HG03432 (cell line): ENCODE measurements at regions not wholly inside any gene's neighbourhood (a gene's known extent, or its start where the extent isn't known, plus 50 kb on each side); places are given as distances from the start of the nearest gene placed in this dataset.
A peak's percentile ranks its signal among the peaks of the same experiment; 100 is the strongest.

ENCODE experiments used
- ATAC-seq: cut with Tn5 transposase; IDR thresholded peaks from one replicate; pipeline ENCODE4 v1.9.1; 2021; ENCODE audit warnings: mild to moderate bottlenecking, moderate library complexity; ENCODE audit not compliant: unreplicated experiment

DNA sequence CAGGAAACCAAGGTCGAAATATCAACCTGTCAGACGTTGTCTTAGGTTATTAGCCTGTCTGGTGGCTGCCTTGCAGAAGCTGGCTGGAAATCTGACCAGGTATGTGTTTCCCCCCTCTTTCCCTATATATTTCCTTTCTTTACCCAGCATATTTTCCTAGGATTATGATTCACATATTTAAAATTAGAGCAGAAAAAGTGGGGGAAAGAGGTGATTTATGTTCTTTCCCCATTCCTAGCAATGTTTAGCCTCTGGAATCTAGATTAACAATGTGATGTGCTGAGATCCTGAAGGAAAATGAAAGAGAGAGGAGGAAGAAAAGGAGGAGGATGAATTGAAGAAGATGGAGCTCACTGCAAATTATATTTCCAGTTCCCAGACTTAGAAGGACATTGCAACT lies 421.4 kb upstream of the AUTS2 start:
- ATAC-seq = no peak

DNA sequence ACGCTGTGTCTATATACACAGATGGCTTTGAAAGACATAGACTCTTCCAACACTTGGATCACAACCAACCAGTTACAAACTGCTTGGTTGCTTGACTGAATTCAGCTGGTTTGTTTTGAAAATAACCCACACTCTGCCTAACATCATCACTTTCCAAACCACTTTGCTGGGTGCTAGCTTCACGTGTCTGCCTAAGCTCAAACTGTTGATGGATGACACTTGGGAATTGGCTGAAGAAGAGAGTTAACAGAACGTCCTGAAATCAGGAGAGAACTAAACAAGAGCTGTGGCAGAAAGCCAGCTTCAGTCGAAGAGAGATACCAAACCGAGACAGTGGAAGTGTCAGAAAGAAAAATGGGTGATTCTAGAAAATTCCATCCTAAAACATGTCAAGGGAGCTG lies 420.8 kb upstream of the AUTS2 start:
- no peak for ATAC-seq

DNA sequence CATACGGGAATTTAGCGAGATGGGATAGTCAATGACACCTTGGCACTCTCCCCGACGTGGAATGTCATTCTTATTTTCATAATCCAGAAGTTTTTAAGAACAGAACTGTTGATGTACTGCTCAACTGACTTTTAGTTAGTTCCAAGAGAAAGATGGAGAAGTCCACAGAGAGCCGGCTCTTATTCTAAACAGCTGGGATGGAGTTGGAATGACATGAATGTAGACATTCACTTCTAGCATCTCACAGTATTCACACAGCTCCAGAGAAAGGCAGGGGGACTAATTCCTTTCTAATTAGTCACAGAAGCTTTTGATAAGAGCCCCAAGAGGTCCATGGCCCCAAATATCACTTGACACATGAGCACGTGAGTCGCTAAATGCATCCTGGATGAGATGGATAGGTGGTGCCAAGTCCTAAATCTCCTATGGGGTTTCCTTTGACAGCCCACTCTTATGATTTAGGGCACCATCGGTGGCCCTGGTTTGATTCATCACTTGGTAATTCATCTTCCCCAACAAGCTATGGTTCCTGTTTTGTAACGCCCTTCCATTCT lies 420.3 kb upstream of the AUTS2 start:
- no peak for ATAC-seq

DNA sequence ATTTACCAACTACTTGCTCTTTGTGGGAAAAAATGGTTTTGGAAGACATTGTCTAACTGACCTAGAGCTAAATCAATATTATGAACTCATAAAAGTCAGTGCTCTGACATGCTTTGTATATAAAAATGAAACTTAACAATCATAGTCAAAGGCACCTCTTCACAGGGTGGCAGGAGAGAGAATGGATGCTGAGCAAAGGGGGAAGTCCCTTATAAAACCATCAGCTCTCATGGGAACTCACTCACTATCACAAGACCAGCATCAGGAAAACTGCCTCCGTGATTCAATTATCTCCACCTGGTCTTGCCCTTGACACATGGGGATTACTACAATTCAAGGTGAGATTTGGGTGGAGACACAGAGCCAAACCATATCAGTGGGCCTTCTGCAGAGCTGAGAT lies 417.6 kb upstream of the AUTS2 start:
- no peak for ATAC-seq

DNA sequence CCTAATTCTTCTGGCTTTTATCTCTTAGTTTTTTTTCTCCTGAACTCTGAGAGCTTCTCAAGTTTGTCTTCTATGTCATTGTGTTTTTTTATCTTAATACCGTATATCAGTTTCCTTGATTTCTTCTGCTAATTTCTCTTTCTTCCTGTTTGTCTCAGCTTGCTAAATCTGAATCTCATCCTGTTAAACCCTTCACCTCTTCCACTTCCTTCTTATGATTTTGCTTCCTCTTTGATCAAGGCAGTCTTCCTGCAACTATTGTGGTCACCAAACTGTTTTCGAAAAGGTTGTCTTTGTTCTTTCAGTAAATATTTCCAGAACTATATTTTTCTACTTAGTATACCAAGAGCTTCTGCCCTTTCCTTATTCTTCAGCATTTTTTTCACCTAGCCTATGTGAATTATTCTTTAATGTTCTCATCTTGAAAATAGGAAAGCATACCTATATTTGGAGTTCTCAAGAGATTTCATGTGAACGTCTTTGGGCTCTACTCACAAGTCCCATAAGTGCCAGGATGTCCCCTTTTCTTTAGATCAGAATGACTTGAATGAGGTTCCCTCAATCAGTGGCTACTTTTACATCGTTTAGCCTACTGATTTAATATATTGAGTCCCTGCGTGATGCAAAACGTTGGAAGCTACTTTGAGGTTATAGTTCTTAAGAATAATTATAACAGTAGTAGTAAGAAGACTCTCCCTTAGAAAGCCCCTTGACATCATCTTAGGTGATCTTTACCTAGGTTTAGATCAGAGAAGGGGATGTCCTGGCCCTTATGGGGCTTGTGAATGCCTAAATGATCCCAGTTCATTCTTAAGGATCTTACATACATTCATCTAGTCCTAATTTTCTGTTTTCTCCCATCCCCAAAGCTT lies 415.4 kb upstream of the AUTS2 start:
- no peak for ATAC-seq

DNA sequence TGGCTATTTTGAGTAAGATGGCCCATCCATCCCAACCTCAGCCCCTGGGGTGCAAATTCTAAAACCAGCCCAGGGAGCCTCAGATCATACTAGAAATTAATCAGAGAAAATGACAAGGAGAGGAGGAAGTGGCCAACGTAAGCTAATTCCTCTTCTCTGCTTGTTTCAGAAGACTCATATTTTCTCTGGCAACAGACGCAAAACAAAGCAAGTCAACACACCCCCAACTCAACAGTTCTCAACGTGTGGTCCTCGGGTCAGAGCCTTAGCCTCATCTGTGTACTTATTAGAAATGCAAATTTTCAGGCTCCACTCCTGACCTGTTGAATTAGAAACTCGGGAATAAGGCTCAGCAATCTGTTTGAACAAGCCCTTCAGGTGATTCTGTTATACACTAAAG lies 413.9 kb upstream of the AUTS2 start:
- ATAC-seq = no peak

DNA sequence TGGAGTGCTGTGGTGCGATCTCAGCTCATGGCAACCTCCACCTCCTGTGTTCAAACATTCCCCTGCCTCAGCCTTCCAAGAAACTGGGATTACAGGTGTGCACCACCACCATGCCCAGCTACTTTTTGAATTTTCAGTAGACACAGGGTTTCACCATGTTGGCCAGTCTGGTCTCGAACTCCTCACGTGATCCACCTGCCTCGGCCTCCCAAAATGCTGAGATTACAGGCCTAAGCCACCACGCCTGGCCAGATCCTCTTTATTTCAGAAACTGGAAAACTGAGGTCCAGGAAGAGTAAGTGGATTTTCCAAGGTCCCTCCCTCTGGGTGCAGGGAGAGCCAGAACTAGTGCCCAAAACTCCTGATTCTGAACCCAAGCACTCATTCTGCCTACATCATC lies 413.1 kb upstream of the AUTS2 start:
- no peak for ATAC-seq

DNA sequence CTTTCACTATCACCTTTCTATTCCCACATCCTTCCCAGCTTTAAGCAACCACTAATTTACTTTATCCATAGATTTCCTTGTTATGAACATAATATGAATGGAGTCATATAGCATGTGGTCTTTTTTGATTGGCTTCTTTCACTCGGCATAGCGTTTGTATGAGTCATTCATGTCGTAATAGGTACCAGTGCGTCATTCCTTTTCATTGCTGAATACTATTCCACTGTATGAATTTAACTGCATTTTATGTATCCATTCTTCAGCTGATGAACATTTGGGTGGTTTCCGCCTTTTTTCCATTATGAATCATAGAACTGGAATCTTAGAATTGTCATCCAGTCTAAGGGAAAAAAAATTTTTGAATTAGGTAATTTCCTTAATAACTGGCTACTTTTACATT lies 411.3 kb upstream of the AUTS2 start:
- no peak for ATAC-seq

DNA sequence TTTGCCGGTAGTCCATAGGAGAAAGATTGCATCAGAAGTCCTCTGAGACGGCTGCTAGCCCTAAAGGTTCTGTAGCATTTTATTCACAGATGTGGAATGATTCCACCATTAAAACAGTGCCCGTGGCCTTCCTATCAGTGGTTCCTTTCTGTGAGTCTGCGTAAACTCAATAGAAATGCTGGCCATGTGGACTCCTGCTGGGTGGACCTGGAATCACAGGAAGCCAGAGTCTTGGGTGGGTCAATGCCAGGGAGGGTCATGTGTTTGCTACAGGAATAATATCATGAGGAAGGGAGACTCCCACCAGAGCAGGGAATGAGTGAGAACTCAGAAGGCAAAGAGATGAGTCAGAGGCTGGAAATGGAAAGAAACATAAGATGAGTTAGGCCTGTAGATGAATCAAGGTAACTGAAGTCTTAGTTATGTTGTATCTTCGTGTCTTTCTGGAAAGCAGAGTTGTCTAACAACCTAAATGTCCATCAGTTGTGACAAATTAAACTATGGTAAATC lies 410.4 kb upstream of the AUTS2 start:
- ATAC-seq = no peak

DNA sequence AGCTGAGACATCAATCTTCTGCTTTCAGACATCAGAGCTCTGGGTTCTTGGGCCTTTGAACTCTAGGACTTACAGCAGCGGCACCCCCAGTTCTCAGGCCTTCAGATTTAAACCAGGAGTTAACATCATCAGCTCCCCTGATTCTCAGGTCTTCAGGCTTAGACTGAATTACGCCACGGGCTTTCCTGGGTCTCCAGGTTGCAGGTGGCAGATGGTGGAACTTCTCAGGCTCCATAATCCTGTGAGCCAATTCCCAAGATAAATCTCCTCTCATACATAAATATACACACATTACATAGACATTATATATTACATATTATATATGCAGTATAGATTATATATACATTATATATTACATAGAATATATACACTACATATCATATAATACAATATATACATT lies 408.9 kb upstream of the AUTS2 start:
- no peak for ATAC-seq

DNA sequence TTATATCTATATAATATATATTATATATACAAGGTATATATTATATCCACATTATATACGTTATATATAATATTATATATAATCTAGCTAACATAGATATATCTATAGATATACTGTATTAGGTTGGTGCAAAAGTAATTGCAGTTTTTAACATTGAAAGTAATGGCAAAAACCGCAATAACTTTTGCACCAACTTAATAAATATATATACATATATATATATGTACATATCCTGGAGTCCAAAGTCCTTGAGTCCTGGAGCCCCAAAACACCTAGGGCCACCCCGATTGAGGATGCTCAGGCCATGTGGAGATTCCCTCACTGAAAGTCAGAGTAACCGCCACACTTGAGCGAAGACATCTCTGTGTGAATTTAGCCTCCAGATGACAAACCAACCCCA lies 408.2 kb upstream of the AUTS2 start:
- ATAC-seq = no peak

DNA sequence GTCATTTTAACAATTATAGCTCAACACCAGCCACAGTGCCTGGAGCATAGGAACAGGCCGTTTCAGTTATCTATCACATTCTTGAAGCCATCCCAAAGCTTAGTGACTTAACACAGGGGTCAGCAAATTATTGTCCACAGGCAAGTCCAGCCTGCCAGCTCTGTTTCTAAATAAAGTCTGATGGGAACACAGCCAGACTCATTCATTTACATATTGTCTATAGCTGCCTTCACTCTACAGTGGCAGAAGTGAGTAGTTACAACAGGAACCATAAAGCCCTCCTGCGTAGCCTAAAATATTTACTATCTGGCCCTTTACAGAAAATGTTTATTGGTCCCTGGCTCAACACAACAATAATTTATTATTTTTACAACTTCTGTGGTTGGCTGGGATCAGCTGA lies 407.5 kb upstream of the AUTS2 start:
- no peak for ATAC-seq

DNA sequence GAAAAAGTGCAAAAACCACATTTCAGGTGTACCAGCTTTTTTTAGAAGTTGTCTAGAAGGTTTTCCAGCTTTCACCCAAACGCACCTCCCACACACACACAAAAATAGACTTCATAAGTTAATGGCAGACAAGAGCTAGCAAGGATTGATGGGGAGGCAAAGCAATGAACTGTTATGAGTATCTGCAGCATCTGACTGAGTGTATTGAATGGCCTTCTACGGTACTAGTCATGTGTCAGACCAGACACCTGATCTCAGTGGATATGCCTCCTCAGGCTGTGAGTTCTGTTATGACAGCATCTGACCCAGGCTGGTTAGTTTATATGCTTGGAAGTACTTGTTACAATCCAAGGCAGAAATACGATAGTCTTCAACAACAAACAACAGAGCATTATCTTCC lies 406.1 kb upstream of the AUTS2 start:
- ATAC-seq = peak; percentile 65

DNA sequence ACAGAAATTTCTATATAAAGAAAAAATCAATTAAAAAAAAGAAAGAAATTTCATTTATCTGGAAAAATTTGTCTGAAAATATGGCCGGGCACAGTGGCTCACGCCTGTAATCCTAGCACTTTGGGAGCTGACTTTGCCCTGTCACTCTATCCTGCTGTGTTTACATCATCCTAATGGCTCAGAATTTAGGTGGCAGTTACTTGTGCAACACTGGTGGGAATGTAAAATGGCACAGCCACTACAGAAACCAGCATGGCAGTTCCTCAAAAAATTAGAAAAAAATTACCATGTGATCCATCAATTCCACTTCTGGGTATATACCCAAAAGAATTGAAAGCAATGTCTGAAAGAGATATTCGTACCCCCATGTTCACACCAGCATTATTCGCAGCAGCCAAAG lies 405.2 kb upstream of the AUTS2 start:
- ATAC-seq = no peak

DNA sequence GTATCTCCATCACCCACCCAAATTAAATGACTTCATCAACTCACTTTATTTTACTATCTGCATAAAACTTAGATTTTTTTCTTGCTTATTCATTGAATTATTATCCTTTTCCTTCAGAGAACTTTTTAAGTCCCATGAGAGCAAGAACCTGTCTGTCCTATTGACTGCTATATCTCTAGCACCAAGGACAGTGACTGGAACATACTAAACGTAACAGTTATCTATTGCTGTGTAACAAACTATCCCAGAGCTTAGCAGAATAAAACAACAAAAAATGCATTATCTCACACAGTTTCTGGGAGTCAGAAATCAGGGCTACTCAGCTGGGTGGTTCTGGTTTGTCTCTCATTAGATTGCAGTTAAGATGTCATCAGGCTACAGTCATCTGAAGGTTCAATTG lies 401.7 kb upstream of the AUTS2 start:
- no peak for ATAC-seq

DNA sequence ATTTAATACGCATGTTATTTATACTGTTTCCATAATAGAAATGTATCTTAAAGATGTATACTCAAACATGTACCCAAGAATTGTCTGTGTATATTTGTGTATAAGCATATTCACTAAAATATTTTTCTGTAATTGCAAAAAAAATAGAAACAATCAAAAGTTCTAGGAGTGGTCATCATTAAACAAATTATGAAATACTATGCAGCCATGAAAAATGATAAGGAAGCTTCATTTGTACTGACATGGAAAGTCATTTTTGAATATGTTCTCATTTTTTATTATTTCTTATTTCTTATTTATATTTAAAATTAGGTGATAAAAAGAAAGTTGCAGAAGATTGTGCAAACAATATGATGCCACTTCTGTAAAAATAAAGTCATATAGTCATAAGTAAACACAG lies 400.0 kb upstream of the AUTS2 start:
- ATAC-seq = no peak

DNA sequence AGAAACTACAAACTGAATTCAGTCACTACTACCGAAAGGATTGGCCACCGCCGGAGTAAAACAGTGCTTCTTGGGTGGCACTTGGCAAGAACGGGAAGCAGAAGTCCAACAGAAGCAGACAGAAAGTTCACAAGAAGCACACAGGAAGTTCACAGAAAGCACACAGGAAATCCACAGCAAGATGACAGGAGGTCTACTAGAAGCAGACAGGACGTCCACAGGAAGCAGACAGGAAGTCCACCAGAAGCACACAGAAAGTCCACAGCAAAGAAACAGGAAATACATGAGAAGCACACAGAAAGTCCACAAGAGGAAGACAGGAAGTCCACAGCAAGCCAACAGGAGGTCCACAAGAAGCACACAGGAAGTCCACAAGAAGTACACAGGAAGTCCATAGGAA lies 399.2 kb upstream of the AUTS2 start:
- no peak for ATAC-seq

DNA sequence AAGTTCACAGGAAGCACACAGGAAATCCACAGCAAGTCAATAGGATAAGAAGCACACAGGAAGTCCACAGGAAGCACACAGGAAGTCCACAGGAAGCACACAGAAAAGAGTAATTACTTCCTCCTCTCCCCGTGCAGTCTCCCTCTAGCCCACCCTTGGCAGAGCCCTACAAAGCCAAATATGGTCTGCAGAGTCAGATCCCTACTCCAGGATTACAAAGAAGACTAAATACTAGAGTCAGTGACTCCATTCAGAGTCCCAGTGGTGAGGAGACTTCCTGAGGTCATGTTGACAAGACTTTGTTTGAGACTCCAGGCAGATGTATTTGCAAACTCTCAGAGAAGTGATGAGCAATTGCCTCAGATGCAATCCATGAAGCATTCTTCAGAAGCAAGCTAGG lies 398.6 kb upstream of the AUTS2 start:
- no peak for ATAC-seq

DNA sequence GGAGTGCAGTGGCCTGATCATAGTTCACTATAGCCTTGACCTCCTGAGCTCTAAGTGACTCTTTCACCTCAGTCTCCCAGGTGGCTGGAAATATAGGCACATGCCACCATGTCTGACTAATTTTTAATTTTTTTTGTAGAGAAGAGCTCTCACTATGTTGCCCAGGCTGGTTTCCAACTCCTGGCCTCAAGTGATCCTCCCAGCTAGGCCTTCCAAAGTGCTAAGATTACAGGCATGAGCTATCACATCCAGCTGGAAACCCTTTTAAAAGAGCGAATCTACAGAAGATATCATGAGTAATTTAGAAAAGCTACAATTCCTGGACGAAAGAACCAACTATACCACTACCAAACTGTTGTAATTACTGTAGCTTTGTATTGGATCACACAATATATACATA lies 394.4 kb upstream of the AUTS2 start:
- no peak for ATAC-seq

DNA sequence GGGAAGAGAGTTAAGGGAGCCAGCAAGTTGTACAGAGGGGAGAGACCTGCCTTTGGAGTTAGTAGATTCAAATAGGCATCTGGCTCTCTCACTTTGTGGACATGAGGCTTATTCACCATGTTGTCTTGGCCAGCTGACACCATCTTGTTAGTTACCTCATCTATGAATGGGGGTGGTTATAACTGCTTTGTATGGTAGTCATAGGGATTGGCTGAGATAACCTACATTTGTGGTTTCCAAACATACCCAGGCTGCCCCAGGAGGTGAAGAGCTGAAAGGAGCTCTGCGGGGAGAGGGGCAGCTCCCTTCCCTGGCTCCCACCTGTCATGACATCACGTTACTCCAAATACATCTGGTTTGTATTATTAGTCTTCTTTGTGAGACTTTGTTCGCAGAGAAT lies 393.3 kb upstream of the AUTS2 start:
- ATAC-seq = no peak

DNA sequence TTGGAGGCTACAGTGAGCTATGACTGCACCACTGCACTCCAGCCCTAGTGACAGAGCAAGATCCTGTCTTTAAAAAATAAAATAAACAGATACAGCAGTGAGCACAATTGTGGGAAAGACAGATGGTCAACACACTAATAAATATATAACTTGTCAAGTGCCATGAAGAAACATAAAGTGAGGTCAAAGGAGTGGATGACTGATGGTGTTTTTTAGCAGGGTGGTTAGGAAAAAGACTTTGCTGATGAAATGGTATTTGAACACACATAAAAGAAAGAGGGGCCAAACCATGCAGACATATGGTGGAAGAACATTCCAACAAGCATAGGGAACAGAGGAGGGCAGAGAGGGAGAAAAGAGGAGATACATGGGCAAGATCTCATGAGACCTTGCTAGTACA lies 392.7 kb upstream of the AUTS2 start:
- ATAC-seq = no peak

DNA sequence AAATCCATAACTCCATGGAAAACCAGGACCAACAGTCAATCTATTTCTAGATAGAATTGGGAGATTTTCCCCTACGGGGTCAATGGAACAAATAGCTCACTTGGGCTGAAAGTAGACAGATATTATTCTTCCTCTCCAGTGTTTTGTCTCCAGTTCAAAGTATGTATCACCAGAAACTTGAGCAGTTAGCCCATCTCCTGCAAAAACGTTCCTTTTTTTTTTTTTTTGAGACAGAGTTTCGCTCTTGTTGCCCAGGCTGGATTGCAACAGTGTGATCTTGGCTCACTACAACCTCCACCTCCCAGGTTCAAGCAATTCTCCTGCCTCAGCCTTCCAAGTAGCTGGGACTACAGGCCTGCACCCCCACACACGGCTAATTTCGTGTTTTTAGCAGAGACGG lies 390.0 kb upstream of the AUTS2 start:
- ATAC-seq = no peak

DNA sequence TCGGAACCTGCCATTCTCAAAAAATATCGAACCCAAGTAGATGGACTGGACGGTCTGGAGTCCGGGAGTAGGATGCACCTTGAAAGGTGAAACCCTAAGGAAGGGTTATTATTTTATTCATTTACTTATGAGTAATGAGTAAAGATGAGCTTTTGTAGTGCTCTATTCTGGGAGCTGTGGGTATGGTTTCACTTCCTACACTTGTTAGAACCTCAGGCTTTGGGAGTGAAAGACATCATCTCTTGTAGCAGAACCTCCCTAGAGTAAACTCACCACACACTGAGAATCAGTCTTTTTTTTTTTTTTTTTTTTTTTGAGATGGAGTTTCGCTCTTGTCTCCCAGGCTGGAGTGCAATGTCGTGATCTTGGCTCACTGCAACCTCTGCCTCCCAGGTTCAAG lies 389.4 kb upstream of the AUTS2 start:
- peak; percentile 98 for ATAC-seq
